ENCODE measurements at regions not wholly inside any gene's neighbourhood (a gene's known extent, or its start where the extent isn't known, plus 50 kb on each side); places are given as distances from the start of the nearest gene placed in this dataset.
"Not testable (repeated sequence)": the region's sequence is repeated elsewhere in the genome, so short reads cannot be mapped to it uniquely, and the experiment has no call there.

DNA sequence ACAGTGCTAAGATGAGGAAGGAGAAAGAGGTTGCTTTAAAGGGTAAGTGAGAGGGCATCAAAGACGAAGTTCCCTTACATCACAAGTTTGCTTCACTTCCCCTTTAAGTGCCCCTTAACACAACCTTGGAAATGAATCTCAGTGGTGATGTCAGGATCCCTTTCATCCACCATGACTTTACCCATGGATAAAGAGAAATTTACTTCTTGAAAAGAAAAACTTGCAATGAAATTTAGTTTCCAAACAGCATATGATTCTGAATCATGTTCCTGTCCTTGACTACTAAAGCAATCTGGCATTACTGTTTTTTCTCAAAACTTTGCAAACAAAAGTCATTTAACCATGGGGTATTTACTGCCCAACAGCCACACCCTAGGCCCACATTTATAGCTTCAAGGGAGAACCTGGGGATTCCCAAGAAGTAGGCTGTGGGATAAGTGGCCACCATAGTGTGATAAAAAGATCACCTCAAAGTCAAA is 135.9 kb downstream of the ITGB8 start:
- no peak for DNase-seq (ENCODE audit: low spot score)

DNA sequence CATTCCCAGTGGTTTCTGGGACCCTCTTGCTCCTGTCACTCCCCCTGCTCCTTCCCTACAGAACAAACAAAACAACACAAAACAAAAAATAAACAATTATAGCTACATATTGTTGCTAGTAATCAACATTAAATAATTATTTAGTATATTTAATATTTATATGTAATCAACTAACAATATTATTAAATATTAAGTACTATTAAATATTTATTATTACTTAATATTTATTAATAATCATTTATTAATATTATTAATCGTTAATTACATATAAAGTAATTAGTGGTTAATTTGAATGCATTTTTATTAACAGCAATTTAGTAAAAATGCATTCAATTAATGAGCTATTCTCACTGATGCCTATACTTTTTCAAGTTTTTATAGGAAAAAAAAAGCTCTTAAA is 139.4 kb downstream of the ITGB8 start:
- DNase-seq (ENCODE audit: low spot score): no peak

DNA sequence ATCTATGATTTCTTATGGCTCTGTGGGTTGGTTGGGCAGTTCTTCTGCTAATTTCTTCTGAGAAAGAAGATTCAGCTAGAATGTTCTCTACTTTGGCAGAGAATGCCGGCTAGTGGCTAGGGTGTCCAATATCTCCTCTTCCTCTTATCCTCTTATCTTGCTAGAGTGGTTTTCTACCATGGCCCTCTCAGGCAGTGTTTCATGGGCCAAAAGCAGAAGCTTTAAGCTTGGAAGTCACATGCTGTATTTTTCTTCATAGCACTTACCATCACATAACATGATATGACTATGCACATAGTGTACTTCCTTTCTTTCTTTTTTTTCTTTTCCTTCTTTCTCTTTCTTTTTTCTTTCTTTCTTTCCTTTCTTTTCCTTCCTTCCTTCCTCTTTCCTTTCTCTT is 140.0 kb downstream of the ITGB8 start:
- DNase-seq (ENCODE audit: low spot score): no peak

DNA sequence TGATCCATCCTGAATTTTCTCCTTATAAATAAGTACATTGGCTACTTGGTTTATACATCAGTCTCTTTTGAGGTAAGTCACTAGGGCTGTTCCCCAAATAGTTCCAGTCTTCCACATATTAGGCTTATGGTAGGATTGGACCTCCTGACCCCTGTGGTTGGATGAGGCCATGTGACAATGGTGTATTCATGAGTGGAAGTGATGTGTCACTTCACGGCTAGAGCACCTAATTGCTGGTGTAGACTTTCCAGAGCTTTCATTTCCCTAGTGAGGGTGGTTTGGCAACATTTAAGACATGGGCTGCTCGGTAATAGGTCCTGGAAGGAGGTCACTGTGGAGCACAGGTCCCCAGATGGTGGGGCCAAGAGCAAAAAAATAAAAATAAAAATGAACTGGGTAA is 141.2 kb upstream of the ABCB5 start:
- no peak for DNase-seq (ENCODE audit: low spot score)

DNA sequence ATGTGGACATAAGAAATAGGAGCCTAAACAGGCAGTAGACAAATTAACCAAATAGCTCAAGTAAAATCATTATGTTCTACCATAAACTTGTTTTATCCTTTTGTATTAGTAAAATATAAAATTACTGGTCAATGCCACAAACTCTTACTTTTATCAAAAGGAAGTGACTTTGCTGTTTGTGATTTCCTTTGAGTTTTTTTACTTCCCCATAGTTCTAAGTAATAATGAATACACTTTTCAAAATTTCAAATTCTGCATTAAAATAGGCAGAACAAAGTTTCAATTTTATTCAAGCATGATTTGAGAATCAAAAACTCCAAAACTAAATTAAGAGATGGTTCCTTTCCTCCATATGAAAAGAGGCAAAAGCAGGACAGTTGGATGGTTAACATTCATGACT is 139.7 kb upstream of the ABCB5 start:
- no peak for DNase-seq (ENCODE audit: low spot score)

DNA sequence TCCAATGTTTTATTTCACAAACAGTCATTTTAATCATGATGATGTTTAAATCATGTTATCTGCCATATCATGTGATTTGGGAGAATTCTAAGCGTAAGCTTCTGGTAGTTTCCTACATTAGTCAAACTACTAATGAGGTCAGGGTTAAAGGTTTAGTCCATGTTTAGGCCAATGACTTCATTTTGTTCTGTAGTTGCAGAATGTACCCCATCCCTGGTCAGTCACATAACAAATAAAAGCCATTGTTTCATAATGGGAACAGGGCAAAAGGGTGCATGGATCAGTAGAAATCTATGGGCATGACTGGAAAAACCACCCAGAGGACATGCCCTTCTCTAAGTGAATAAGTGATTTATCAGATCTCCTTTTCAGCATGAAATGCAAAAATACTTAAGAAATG is 138.4 kb upstream of the ABCB5 start:
- DNase-seq (ENCODE audit: low spot score): no peak

DNA sequence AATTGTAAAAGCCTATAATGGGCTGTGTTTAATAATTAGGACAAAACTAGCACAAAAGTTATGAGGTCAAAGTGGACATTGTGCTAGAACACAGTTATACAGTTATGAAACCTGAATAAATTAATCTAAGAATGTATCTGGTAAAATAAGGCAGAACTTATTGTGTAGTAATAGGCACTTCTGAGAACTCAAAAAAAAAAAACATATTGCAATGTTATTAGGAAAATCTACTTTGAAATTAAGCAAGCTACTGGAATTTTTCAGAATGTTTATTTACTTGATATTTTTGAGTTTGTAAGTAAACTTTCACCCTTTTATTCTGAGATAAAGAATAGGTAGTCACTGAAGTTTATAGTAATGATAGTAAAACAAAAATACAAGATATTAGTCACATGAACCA is 135.8 kb upstream of the ABCB5 start:
- no peak for DNase-seq (ENCODE audit: low spot score)

DNA sequence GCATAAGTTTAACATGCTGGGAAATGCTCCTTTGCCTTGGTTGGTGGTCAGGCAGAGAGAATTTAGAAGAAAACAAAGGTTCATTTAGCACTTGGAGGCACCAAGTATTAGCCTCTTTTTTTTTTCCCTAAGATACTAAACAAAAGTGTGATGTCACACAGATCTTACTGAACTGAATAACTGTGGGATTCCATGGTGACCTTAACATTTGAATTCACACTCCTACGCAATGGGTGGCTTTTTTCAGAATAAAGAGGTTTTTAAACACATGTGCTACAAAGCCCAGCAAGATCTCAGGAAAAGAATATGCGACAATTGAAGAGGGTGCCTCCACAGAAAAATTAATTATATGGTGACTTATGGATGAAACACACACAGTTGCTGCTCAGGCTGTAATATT is 133.4 kb upstream of the ABCB5 start:
- no peak for DNase-seq (ENCODE audit: low spot score)

DNA sequence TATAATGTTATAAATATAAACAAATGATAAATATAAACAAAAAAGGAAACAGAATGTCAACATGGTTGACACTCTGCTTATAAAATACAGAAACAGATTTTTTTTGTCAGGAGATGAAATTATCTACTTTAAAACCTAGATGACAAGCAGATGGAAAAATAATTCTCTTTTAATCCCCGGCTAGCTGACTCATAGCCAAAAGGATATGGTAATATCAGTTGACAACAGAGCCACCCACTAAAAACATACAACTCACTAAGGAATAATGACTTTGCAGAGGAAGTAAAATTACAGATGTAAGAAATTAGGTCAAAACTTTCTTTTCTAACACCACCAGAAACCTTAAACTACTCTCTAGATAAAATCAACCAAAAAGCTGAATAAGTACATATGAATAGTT is 131.1 kb upstream of the ABCB5 start:
- DNase-seq (ENCODE audit: low spot score): no peak

DNA sequence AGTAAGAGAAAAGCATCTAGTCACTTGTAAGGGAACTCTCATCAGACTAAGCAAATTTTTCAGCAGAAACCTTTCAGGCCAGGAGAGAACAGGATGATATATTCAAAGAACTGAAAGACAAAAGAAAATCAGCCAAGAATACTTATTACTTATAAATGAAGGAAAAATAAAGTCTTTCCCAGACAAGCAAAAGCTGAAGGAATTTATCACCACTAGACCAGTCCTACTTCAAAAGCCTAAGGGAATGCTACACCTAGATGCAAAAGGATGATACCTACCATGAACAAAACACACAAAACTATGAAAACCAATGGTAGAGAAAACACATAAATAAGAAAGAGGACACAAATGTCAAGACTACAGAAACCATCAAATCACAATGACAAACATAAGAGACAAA is 126.6 kb upstream of the ABCB5 start:
- no peak for DNase-seq (ENCODE audit: low spot score)

DNA sequence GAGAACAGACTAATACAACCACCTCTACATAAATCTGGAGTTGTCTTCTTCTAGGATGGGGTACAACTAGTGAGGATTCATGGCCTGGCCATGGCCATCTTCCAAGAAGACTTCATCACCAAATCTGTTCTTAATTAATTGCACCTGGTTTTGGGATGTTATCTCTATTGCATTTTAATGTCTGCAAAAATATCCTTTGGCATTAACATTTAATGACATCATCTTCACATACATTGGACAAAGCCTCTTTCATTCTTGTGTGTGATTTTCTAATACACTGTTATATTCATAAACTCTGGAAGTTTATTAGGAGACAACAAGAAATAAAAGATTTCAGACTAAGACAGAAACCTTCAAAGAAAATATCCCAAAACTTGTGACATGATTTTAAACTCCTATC is 124.2 kb upstream of the ABCB5 start:
- DNase-seq (ENCODE audit: low spot score): no peak

DNA sequence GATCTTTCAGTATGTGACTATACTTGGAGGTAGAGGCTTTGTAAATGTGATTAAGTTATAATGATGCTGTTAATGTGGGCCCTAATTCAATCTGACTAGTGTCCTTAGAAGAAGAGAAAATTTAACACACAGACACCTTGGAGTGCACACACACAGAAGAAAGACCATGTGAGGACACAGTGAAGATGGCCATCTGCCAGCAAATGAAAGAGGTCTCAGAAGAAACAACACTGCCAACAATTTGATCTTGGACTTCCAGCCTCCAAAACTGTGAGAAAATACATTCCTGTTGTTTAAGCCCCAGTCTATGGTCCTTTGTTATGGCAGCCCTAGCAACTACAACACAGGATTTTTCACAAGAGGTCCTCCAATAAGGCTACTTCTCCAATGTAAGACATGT is 120.9 kb upstream of the ABCB5 start:
- no peak for DNase-seq (ENCODE audit: low spot score)

DNA sequence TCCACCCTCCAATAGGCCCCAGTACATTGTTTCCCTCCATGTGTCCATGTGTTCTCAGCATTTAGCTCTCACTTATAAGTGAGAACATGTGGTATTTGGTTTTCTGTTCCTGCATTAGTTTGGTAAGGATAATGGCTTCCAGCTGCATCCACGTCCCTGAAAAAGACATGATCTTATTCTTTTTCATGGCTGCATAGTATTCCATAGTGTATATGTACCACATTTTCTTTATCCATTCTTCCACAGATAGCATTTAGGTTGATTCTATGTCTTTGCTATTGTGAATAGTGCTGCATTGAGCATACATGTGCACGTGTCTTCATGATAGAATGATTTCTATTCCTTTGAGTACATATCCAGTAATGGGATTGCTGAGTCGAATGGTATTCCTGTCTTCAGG is 114.0 kb upstream of the ABCB5 start:
- DNase-seq (ENCODE audit: low spot score): not testable (repeated sequence)

DNA sequence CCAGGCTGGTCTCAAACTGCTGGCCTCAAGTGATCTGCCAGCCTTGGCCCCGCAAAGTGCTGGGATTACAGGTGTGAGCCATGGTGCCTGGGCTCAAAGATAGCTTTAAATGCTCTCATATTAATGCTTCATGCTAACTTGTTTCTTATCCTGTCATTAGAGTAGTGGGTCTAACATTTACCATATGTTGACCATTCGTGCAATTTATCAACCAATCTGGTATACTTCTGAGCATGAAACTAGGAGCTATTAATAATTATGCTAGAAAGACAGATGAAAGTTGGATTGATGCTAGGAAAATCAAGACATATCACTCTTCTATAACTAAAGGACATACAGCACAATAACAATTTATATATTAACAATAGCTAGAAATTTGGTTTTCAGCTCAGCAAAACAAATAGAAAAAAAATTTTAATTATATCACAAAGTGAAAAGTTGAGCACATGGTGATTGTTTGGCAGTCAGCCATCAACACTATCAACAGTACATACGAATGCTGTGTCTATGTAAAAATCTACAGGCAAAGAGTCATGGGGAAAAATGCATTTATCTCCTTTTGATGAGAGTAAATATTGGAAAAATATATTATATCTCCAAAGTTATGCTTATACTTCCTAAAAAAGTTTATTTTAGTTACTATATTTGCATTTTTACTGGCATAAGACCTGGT is 112.1 kb upstream of the ABCB5 start:
- no peak for DNase-seq (ENCODE audit: low spot score)

DNA sequence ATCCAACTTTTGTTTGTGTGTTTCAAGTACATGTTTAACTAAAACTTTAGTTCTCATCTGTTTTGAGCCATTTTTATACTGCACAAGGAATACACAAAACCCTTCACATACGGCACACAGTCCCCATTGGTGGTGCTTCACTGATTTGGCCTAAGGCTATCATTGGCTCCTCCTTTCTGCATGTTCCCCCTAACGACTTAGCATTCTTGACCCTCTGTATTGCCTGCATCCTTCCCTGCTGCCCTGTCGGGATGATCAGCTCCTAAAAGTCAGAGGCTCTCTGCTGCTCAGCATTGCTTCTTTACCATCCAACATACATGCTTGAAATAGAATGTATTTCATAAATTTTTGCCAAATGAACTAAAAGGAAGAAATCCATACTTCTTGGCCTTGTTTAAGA is 111.4 kb upstream of the ABCB5 start:
- DNase-seq (ENCODE audit: low spot score): no peak

DNA sequence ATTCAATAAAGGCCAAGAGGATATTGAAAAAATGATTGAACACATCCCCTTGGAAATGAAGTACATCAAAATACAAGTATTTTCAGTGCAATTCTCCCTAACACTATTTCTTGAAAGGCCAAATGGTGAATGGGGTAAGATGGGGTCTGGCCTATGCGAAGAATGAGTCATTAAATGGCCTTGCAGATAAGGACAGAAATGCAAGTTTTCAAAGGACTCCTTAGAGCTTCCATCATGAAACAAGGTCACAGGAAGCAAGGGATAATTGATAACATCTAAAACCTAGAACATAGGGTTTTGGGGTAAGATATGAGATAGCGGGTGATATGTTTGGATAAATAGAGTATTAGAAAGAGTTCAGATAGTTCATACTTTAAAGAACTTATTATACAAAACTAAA is 109.3 kb upstream of the ABCB5 start:
- DNase-seq (ENCODE audit: low spot score): no peak

DNA sequence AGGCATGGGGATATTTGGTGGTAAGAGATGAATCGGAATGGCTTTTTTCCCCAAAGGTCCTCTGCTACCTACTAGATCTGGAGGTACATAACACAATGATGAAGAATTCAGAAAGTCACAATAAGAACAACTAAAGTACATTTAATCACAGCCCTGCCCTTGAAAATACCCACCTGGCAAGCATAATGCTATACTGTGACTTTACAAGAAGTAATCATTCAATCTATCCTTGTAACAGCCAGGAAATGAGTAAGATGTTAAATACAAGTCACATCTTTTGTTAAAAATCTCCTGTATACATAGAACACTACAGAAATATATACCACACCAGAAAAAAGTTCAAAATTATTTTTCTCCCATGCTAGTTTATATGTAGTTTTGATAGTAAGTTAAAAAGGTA is 108.3 kb upstream of the ABCB5 start:
- no peak for DNase-seq (ENCODE audit: low spot score)

DNA sequence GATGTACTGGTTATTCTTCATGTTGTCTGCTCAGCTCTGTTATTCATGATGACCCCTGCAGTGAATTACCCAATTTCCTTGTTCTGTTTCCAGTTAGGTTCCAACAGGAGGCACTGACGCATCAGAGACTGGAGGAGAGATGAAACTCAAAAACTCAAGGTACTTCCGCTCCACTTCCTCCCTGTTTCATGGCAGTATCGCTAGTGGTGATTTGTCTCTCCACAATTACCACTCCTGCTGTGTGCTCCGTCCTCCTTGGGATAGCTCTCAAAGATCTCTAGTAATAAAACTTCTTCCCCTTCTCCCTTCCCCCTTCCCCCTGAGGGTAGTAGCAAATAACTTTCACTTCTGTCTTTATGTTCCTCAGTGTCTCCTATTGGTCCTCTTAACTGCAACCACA is 107.4 kb upstream of the ABCB5 start:
- DNase-seq (ENCODE audit: low spot score): no peak

DNA sequence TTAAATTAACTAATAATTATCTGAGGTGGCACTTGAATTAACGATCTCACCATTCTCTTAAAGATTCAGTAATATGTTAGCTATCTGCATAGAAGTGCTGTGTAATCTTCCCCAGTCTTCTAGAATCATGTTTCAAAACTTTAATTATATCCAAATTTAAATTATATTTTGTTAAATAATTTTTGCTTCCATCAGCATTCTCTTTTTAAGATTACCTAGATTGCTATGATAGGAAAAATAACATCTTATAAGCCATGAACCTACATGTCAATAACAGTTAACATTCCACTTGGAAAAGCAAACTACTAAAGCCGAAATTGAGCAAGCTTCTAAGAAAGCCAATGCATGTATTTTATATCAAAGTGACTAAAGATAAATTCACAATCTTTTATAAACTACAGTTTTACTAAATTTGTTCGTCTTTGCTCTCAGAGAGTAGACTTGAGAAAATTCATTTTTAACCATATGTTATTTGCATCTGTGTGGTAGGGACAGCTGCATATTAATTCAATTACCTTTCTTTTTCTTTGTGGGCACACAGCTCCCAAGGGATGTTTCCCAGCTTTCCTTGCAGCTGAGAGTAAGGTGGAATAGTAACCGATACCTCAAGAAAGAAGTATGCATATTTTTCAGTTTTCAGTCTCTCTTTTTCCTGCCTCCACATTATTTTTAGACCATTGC is 105.4 kb upstream of the ABCB5 start:
- no peak for DNase-seq (ENCODE audit: low spot score)

DNA sequence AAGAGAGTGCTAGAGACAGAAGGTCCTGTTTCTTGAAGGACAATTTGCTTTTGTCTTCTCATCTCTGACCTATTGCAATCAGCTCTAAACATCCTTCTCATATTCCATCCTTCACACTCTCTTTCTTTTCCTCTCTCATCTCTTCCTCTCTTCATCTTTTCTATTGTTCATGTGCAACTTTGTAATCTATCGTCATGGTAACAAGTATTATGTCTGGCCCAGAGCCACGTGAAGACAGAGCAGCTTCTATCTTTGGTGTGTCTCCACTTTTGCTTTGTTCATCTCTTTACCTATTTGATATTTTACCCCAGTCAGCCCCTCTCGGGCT is 104.9 kb upstream of the ABCB5 start:
- DNase-seq (ENCODE audit: low spot score): no peak

DNA sequence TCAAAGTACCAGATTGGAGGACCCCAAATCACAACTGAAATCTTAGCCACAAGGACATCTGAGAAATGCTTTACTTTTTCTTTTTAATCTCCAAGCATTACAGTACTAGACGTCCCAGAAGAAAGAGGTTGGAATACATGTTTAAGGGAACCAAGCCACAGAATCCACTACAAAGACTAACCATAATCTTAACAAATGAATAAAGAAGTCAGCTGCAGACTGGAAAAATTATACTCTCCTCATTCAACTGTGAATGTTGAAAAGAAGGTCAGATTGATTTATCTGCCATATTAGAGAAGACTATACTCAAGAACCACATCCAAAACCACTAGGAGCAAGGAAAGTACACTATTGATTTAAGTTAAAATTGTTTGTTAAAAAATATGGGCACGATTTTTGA is 102.1 kb upstream of the ABCB5 start:
- DNase-seq (ENCODE audit: low spot score): no peak

DNA sequence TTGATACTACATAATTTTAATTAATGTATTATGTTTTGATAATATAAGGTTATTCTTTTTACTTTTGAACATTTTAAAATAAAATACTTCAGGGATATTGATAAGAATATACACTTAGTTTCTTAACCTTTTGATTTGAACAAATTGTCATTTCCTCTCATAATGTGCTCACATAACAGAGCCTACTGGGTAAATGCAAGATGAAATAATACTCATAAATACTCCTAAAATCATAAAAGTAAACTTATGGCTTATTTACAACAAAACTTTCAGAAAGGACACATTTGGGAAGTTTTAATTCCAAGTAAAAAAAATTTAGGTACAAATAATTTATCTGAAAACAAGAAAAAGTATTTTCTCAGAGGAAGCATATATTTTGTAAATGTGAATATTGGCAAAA is 101.6 kb upstream of the ABCB5 start:
- DNase-seq (ENCODE audit: low spot score): no peak

DNA sequence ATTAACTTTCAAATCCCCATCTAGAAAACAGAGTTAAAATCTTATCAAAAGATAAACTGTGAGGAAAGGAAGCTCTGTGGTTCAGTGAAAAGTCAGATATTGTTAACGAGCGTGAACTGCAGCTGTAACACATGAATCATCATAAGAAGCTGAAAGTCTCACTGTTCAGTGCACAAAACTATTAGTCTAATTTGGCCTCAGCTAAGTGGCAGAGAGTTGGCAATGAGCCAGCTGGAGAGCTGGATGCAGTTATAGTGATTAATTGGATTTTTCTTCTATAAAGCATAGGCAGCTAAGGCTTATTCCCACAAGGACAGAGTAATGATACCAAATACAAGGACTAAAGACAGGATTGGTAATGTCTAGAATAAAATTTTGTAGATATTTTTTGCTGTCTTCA is 101.1 kb upstream of the ABCB5 start:
- DNase-seq (ENCODE audit: low spot score): peak; percentile 15

DNA sequence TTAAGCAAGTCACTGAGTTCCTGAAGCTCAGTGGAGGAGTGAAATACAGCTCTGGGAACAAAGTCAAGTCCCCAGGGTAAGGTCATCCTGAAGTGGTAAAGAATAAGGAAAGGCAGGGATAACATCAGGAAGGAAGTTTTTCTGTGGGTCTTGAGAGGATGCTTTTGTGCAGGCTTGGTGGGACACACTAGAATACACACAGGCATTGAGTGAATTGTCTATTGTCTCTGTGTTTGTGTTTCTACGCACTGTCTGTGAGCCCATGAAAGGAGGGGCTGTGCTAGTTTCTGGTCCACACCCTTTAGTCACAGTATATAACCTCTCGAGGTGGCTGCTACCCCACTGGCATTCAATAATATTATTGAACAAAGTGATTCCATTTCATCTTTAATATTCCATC is 95.8 kb upstream of the ABCB5 start:
- DNase-seq (ENCODE audit: low spot score): no peak

Data from hematopoietic multipotent progenitor cell treated with erythropoietin and hydrocortisone succinate and interleukin-3 and kit ligand, for 15 days (in vitro differentiated cells).